ENCODE measurements at regions not wholly inside any gene's neighbourhood (a gene's known extent, or its start where the extent isn't known, plus 50 kb on each side); places are given as distances from the start of the nearest gene placed in this dataset.

DNA sequence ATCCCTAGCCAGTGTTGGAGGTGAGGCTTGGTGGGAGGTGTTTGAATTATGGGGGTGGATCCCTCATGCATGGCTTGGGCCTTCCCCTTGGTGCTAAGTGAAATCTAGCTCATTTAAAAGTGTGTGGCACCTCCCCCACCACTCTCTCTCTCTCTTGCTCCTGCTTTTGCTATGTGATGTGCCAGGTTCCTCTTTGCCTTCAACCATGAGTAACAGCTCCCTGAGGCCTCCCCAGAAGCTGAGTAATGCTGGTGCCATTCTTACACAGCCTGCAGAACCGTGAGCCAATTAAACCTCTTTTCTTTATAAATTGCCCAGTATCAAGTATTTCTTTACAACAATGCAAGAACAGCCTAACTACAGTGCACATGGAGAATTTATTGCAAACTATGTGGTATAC is 188.8 kb upstream of the POT1 start:
- DNase-seq, result no peak

DNA sequence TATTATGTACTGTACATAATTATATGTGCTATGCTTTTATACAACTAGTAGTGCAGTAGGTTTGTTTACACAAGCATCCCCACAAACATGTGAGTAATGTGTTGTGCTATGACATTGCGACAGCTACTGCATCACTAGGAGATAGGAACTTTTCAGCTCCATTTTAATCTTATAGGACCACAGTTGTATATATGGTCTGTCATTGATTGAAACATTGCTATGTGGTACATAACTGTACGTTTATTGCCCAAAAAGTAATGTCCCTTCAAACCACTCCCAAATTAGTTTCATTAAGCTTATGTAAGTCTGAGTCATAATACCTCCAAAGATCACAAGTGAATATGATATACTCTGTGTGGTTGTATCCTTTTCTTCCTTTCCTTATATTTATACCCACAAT is 183.2 kb upstream of the POT1 start:
- DNase-seq, result no peak

DNA sequence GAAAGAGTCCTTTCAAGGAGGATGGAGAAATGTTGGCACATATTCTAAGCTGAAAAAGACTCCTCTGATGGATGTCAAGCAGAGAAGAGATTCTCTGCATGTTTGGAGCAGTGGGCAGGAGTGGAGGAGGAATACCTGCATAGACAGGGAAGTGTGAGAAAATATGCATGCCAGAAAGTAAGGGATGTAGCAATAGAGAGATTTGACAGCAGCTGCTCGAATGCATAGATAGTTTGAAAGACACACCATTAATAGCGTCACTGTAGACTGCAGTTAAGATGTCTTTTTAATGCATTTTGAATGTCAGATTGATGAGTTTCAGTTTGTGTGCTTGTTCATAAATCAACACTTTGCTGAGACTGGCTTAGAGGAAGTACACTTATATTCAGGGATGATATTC is 169.9 kb upstream of the POT1 start:
- no peak for DNase-seq

DNA sequence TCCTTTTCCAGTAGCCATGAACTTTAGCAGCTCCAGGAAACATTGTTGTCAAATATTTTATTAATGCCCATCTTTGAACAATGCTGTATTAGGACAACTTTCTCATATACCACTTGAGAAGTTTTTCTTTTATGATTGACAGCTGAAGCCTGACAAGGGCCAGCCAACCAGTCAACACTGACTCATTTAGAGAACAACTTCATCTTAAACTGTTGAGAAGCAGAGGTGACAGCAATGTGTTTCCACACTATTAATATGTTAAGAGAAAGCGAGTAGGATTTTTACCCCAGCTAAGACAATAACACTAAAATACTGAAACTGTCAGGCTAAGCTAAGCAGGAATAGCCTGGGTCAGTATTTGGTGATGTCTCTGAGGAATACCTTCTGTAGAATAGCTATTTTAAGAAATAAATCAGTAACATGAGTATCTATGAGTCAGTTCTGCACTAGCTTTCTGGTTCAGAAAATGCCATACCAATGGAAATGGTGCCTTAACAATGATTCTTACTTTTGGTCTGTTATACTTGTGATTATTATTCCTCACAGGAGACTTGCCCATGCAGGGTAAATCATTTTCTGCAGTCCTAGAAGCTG is 168.8 kb upstream of the POT1 start:
- DNase-seq, result no peak

DNA sequence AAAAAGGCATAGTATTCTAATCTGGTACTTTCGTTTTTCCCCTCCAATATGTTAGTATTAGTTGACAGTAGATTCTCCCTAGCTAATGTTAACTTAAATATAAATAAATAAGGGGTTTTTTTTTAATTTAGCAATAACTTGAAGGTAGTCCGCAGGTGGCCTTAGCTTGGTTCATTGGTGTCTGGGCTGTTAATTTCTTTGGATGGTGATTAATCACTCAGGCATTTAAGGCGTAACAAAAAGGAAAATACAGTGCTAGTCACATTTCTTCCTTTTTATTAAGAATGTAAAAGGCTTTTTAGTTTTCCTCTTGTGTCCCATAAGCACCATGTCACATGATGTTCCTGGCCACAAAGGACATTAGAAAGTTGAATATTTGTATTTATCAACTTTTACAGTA is 161.0 kb upstream of the POT1 start:
- DNase-seq, result no peak

DNA sequence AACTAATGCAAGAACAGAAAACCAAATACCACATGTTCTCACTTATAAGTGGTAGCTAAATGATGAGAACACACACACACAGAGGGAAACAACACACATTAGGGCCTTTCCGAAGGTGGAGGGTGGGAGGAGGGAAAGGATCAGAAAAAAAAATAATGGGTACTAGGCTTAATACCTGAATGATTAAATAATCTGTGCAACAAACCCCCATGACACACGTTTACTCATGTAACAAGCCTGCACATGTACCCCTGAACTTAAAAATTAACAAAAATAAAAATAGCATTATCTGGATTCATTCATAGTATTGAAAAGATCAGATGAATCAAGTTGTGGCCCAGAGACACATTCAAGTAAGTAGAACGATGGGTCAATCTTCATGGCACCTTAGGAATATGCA is 159.5 kb upstream of the POT1 start:
- no peak for DNase-seq

DNA sequence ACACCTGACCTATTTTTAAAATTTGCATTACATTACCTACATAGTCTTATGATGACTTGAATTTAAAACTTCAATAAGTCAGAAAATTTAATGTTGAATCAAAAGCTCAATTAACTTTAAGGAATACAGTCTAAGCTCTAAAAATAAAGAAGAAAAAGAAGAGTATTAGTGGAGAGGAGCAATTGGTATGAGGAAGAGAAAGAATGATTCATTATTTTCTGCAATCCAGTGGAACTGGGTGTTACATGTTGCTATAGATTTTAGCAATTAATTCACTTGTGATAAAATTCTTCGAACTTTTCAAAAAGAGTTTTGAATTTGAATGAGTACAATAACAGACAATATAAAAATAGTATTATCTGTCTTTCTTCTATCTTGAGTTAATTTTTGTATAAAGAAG is 158.9 kb upstream of the POT1 start:
- no peak for DNase-seq

DNA sequence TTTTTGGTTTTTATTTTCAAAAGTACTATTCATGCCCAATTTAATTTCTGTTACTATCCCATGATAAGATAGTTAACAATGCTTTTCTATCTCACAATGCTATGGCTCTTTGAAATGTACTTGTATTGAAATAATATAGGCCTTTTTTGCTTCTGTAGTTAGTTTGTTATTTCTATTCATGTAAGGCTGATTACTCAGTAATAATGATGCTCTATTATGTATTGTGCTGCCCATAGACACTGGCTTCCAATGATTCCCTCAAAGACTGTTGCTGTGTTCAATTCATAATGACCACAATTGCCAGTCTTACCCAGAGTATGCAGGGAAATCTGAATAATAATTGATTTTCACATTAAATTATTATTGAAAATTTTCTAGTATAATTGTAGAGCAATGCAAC is 155.5 kb upstream of the POT1 start:
- no peak for DNase-seq

DNA sequence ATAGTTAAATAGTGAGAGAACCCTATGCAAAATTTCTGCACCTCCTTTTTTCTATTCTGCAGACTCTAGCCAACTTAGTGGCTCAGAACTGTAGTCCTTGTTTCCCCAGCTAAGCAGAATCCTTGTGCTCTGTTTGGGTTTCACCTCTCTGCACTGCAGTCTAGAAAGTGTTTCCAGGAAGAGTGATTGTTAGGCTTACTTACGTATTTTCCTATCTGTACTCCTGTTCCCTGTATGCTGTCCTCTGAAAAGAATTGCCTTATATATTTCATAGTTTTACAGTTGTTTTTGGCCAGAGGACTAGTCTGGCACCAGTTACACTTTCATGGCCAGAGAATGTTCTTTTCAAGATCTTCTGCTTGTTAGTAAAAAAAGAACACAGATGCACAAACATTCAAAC is 154.6 kb upstream of the POT1 start:
- DNase-seq, result no peak

DNA sequence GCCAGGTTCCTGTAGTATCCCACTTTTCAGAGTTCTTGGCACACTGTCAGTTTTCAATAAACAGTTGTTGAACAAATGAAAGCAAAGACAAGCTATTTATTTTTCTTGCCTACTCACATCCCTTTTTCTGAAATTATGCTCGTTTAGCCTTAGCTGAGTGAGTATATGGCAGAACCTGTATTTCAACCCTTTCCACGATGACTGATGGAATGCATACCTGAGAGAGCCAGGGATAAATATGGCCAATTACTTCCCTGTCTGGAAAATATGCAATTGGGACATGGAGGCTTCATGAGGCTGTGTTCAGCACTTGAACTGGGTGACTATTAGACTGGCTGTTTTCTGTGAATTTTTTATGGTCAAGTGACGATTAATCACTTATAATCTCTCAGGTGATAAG is 144.5 kb upstream of the POT1 start:
- DNase-seq, result no peak

DNA sequence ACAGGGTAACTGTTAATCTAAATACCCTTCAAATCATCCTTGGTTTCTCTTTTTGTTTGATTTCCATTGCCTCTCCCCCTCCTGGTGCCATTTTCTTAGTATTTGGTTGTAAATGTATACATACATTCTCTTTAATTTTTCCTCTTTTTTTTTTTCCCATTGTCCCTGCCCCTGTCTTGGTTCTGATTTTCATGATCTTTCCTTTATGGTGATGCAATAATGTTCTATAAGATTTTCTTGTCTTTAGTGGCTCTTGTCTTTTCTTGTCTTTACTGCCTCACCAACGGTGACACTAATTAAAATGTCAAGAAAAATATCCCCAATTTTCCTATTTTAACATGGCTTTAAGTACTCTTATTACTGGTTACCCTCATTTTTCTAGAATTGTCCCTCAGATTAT is 135.9 kb upstream of the POT1 start:
- no peak for DNase-seq

DNA sequence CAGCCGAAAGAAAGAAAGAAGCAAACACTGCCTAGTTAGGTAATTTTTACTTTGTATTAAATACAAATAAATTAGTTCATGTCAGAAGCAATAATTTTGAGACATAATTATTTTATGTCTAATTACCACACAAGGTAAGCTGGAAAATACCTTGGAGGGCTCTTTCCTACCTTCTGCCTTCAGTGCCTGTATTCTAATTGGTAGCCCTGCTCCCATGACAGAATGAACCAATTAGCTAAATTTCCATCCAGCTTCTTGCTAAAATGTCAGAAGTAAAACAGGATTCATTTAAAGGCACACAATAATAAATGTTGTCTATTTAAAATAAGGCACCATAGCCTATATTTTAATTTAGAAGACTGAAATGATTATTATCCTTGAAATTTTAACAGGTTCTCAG is 135.4 kb upstream of the POT1 start:
- no peak for DNase-seq

DNA sequence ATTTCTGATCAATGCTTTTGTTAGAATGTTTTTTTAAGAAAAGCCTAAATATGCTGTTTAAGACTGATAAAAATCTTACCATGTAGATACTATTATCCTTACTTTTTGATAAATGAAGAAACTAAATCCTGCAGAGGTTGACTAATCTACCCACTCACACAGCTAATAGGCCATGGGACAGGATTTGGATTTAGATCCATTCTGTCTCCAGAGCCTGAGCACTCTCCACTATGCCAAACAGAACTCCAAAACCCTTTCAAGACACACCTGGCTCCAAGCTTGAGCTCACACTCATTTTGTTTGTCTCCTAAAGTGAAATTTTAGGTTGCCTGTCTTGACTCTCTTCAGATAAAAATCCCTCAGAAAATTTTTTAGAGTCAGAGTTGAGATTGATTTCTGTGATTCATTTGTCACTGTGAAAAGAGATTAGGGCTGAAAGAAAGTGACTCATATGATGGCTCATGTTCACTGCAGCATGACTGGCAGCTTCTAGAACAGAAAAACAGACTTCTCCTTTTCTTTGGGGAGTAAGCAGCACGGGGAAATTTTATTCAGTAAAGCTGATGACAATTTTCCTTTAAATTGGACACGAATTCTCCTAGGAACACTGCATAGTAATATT is 132.3 kb upstream of the POT1 start:
- peak; percentile 27 for DNase-seq

DNA sequence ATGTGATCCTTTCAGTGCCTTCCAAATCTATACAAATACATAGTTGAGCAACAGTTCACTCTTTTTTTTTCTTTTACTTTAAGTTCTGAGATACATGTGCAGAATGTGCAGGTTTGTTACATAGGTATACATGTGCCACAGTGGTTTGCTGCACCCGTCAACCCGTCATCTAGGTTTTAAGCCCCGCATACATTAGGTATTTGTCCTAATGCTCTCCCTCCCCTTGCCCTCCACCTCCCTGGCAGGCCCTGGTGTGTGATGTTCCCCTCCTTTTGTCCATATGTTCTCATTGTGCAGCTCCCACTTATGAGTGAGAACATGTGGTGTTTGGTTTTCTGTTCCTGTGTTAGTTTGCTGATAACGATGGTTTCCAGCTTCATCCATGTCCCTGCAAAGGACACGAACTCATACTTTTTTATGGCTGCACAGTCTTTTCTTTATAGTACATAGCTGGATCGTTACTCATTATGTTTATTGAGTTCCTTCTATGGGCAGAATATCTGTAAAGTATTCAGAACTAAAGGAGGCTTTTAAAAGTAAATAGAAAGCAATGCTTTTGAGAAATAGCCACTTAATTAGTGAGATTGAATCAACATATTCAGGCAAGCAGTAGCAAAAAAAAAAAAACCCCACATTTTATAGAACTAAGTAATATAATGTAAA is 131.6 kb upstream of the POT1 start:
- peak; percentile 1 for DNase-seq

DNA sequence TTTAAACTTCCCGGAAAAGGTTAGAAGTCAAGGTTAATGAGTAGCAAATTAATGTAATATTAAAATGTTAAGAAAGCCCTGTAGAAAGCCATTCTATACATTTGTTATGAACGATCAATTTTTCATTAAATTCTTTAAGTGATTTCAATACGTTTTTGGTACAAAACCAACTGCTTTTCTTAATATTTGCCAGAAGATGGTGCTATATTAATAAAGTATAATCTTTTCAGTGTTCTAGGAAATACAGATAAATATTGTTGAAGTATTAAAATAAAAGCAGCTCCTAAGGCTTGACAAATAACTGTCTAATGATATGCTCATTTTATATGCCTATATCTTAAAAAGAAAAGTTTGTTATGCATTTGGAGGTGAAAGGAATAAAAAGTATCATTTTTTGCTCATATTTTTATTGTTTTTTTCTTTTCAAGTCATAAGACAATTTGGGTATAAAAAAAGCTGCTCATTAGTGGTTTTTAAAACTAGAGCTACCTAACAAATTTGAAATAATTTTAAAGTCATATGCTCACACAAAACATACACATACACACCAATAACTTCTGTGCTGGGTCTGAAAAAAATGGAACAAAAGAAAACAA is 130.3 kb upstream of the POT1 start:
- DNase-seq, result peak; percentile 4

DNA sequence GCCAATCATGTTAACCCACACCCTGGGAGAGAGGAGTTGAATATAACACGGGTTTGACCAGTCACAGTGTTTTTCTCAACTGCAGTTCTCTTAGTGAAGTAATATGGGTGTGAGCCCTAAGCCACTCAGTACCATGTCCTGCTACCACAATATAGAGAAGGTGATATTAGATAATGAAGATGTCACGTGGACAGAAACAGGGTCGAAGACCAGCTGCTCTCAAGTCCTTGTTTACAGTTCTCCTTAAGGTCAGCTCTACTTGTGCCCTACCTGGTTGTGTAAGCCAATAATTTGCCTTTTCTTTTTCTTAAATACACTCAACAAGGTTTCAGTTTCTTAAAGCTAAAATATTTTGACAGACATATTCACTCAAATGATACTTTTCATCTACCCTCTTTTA is 128.3 kb upstream of the POT1 start:
- no peak for DNase-seq

DNA sequence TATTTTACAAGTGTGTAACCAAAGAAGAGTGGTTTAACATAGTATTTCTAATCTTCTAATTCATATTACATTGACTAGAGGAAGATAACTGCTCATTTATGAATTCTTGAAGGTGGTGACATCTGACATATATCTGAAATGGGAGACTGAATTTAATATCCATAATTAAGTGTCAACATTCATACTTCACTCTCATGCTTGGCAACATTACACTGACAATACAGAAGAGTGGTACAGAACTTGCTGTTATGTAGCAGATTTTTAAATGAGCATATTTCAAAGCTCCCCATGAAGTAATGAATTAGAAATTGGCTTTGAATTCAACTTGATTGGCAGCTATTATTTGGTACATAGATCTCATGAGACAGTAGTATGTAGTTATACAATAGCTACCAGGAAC is 125.8 kb upstream of the POT1 start:
- no peak for DNase-seq

DNA sequence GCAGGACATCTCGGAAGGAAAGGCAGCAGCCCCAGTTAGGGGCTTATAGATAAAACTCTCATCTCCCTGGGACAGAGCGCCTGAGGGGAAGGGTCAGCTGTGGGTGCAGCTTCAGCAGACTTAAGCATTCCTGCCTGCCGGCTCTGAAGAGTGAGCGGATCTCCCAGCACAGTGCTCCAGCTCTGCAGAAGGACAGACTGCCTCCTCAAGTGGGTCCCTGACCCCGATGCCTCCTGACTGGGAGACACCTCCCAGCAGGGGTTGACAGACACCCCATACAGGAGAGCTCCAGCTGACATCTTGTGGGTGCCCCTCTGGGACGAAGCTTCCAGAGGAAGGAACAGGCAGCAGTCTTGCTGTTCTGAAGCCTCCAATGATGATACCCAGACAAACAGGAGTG is 117.1 kb upstream of the POT1 start:
- no peak for DNase-seq

DNA sequence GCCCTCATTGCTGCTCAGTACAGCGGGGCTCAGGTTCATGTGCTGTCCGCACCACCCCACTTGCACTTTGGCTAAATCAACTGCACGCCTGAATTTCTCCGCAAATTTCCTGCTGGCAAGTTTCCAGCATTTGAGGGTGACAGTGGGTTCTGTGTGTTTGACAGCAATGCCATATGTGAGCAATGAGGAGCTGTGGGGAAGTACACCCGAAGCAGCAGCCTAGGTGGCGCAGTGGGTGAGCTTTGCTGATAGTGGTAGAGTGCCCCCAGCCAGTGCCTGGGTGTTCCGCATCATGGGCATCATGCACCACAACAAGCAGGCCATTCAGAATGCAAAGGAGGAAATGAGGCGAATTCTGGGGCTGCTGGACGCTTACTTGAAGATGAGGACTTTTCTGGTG is 103.9 kb upstream of the POT1 start:
- no peak for DNase-seq

DNA sequence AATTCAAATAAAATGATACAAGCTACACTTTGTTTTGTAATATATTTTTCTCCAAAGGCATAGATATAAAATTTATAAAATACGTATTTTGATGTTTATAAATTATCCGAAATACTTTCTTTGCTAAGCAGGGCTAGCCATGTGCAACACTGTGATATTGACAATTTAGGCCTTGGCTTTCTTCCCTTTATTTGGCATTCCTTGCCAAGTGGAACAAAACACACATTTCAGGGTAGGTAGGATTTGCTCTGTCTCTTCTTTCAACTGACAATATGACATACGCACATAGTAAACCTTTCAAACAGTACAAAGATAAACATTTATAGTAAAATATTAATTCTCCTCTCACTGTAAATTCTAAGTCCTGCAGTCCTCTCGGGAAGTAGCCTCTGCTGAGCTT is 103.3 kb upstream of the POT1 start:
- no peak for DNase-seq

DNA sequence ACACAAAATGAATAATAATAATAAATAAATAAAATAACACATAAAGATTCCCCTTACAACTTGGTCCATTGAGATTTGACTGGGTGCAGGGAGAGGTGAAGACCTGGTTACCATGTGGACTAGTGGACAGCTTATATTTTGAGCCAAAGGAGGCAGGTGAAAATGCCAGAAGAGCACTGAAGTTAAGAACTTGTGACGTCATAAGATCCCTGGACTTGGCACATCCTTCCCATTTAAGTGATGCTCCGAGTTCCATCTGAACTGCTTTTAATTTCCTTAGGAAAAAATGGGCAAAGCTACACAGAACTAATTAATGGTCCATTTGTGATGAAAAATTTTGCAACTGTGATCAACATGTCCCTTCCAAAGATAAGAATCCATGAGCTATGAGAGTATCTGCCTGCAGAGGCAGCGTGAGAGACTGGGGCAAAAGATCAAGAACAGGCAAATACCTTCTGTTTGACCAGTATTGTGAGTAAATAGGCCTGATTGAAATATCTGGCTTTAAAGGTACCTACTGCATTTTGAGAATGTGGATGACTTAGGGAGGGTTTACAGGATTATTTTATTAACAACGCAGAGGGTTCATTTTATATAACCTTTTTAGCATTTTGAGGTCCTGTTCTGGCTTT is 101.2 kb upstream of the POT1 start:
- no peak for DNase-seq

DNA sequence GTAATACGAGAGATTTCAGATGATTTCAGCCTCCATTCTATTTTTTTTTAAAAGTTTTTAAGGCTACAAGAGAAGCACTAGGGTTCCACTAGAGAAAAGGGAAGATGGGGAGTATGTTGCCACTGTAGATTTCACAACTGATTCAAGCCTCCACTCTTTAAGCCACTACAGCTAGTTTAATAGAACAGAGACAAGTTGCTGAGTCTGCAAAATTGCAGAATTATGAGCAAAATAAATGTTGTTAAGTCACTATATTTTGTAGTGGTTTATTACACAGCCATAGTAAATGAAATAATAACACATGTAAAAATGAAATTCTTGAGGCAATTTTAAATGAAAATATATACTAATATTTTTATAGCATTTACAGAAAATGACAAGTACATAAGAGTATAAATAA is 96.0 kb upstream of the POT1 start:
- no peak for DNase-seq

DNA sequence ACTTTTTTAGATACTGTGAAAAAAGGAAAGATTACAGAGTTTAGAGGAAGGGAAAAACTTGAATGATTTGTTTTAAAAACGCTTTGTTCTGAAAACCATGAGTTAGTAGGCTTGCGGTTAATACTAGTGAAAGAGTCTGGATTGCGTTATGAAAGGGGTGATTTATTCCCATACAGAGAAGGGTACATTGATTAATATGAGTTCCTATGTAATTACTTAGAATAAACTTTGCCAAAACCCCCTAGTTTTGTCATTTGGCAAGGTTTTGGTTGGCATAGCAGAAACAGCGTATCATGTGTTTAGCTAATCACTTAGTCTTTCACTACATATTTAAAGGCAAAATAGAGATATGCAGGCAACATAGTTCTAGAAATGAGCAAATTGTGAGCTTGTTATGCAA is 91.2 kb upstream of the POT1 start:
- no peak for DNase-seq

DNA sequence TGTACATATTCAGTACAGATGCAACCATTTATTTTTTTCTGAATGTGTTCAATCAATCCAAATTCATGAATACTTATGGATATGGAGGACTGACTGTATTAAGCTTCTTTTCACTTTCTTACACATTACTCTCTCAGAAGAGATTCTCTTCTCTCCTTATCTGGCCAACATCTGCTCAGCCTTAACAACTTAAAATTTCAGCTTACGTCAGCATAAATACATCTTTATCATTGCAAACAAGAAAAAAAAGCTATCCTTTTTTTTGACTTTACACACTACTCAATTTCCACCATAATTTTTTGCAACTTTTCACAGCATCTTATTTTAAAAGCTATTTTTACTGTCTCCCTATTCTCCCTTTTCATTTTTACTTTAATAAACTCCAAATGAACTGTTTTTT is 80.9 kb upstream of the POT1 start:
- DNase-seq, result no peak

Data from fibroblast of skin of scalp (primary cell).